GM19043 (cell line): ENCODE measurements at regions not wholly inside any gene's neighbourhood (a gene's known extent, or its start where the extent isn't known, plus 50 kb on each side); places are given as distances from the start of the nearest gene placed in this dataset.

Source experiments
- ATAC-seq: cut with Tn5 transposase; IDR thresholded peaks from one replicate; pipeline ENCODE4 v1.9.1; 2021; ENCODE audit warnings: low read depth; ENCODE audit not compliant: unreplicated experiment

- ATAC-seq, result no peak
Measured at GRCh38 chr5:73268826-73269225, 95.8 kb downstream of the TMEM174 start.

GRCh38 chr5:73267766-73268435 lies 94.9 kb downstream of the TMEM174 start:
- no peak for ATAC-seq

DNA sequence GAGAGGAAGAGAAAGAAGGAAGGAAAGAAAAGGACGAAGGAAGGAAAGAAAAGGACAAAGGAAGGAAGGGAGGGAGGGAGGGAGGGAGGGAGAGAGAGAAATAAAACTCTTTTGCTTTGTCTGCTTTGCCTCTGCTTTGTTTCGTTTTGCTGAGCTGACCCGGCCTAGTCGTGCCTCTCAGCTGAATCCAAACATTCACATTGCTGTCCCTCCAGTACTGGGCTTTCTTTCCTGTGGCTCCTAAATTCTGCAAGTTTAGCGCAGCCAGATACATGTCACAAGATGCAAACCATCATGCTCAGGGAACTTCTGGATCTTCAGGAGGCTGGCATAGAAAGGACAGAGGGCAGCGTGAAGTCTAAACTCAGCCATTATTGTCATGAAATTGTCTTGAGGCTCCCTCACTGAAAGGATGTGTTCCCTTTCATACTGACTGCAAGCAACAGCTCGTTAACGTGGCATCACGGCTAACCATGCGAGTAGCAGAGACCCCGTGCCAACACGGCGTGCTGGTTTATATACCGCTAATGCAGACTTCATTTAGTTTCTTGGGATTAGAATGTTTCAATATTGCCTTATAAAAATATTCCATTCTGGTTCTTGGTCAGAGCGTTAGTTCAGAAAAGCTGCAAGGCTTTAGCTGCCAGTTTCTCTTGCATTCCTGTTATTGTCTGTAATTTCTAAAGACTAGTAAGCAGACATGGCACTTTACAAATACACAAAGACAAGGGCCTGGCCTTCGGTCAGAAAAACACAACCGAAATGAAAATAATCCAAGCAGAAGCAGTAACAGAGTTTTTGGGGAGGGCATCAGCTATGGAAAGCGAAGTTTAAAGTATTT lies 94.2 kb downstream of the TMEM174 start:
- ATAC-seq, result no peak

DNA sequence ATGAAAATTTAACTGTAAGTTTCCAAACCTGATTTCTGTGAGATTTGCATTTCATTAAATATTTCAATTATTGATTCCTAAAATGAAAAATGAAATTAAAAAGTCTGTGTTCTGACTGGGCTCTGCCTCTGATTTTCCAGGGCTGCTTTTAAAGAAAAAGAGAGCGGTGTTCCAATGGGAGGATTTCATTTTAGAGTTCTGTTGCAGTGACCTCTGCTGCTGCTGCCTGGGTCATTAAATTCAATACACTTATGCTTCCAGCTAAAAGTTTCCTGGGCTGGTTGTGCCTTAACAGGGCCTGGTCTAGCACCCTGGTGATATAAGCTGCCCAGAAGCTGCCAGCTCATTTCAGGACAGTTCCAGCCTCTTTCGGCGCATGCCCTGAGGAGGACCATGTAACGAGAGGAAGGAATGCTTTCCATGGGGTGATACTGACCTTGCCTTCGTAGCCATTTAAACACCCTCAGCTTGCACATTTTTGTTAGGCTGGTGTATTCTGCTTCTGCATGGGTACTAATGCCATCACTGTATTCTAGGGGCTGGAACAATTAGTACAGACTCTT lies 93.3 kb downstream of the TMEM174 start:
- ATAC-seq, result no peak

DNA sequence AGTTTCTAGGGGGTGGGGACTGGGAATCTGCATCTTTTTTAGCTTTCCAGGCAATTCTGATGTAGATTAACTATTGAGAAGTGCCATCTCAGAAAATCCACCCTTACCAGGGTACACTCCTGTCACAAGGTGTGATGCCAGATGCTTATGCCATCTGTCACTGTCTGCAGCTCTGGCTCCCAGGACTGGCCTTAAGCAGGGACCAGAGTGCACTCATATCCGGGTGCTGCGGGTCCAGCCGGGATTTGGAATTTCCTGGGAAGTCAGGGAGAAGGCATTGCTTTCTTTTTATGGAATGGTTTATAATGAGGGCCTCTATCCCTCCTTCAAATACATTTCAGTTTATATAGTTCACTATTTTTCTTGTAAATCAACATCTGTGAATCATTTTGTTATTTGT lies 92.6 kb downstream of the TMEM174 start:
- no peak for ATAC-seq

DNA sequence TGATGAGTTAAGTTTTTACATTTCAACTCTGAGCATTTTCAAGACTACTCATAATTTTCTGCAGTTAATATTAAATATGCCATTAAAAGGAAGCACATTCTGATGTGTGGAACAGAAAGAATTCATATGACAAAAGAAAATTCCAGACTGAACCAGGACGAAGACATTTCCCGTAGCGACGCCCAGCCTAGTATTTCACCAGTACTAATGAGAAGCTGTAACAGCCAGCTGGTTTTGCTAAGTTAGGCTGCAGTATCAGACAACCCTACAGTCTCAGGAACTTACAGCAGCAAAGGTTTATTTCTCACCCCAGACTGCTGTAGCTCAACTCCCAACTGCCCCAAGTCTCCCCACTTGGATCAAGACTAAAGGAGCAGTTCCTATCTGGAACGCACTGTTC lies 91.6 kb downstream of the TMEM174 start:
- no peak for ATAC-seq

GRCh38 chr5:73263001-73263710 lies 90.2 kb downstream of the TMEM174 start:
- no peak for ATAC-seq

- no peak for ATAC-seq
Measured at GRCh38 chr5:73256862-73257261, 83.9 kb downstream of the TMEM174 start.

- no peak for ATAC-seq
Measured at GRCh38 chr5:73256462-73256861, 83.5 kb downstream of the TMEM174 start.

DNA sequence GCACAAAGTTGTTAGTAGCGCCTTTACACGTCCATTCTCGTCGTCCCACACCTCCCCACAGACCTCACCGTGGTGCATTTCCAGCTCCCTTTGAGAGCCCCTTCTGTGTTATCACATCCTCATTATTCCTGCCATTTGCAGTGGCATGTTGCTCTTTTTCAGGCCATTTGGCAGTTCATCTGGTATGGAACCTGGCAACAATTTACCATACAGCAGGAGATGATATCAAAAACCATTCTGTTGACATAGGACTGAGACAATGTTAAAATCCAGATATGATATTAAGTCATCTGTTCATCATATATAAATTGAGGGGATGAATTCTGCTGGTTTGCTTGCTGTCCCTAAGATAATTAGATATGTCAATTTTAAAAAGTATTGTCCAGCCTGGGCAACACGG lies 83.0 kb downstream of the TMEM174 start:
- ATAC-seq, result no peak

- no peak for ATAC-seq
Measured at GRCh38 chr5:73254642-73255041, 81.6 kb downstream of the TMEM174 start.

DNA sequence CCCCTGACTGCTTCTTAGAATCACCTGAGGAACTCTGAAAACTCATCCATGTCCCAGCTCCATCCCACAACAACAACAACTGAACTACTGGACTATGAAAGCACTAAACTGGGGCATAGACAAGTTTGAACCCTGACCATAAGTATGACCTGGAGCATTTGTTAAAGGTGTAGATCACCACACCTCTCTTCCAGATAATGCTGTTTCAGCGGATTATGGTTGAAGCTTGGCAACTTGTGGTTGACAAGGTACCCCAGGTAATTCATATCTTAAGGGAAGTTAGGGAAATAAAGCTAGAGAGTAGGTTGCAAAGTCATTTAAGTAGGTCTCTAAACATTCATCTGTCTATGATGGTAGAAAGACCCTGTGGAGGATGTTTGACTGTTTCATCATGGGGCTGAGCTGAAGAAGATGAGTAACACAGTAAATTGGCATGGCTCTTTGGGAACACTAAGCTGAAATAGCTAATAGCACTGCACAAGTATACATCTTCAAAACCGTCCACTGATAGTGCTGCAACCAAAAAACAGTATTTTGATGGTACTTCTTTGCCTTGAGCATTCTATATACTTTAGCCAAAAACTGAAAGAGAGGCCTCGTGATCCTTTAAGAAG lies 80.2 kb downstream of the TMEM174 start:
- no peak for ATAC-seq

DNA sequence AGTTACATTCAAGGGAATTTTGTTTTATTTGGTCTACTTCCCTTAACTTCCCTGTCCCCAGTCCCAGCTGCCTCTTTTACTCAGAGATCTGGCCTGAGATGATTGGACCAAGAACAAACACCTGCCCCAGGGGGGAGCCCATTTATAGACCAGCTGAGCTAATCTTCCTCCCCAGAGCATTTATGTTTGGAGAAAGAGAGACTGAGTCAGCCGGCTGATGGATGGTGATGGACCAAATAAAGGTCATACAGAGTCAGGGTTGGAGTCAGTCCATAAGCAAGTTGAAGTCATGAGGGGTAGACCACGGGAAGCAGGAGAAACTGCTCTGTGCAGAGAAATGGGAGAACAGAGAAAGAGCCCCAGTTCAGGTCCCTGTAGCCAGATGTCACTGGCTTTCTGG lies 77.7 kb downstream of the TMEM174 start:
- no peak for ATAC-seq

- no peak for ATAC-seq
Measured at GRCh38 chr5:73242735-73243134, 69.7 kb downstream of the TMEM174 start.

- ATAC-seq, result no peak
Measured at GRCh38 chr5:73238873-73239272, 65.9 kb downstream of the TMEM174 start.

- no peak for ATAC-seq
Measured at GRCh38 chr5:73236541-73237128, 63.6 kb downstream of the TMEM174 start.

DNA sequence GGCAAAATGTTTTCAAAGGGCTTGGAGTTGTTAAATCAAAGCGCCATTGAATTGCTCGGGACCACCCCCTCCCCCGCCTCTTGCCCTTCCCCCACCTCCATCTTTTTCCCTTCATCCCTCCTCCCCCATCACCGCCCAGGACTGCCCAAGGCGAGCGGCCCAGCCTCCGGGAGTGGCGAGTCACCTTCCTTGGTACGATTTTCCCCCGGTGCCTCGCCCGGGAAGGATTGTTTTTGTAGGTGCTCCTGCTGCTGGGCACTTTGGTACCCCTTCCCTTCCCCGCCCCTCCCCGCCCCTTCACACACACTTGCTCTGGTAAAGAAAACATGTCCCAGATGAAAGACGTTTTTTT lies 61.2 kb downstream of the TMEM174 start:
- no peak for ATAC-seq

DNA sequence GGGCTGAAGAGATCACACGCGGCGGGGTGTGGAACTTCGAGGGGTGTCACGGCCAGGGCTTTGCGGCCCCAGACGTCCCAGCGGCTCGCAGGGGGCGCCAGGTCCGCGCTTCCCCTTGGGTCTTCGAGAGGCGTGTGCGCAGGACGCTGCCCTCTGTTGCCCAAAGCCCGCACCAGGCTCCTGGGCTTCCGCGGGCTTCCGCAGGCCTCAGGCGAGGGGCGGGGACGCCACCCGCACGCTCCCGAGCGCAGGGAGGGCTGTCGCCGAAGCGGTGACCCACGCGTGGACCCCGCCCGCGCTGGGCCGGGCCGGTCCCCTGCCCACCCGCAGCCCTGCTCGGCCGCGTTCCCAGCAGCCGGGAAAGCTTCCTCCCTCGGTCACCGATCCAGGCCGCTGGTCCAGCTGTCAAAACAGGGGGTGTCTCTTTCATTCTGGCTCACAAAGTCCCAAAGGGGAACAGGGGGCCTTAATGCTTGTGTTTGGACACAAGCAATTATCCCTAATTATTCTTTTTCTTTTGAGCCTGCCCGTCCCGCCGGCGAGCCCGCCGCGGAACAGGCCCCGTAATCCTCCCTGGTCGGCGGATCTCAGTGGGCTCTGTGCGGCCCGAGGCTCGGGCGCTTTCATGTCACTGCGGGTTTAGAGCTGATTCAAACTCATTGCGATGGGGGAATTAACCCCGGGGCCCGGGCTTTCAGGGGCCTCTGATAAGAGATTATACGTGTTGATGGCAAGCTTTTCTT lies 60.6 kb downstream of the TMEM174 start:
- ATAC-seq, result no peak

GRCh38 chr5:73233053-73233460 lies 60.1 kb downstream of the TMEM174 start:
- no peak for ATAC-seq
